HepG2 (cell line): ENCODE measurements at regions not wholly inside any gene's neighbourhood (a gene's known extent, or its start where the extent isn't known, plus 50 kb on each side); places are given as distances from the start of the nearest gene placed in this dataset.

ENCODE experiments used
- ATAC-seq: fragments of 200-7000 bp; cut with Tn5 transposase; 3 replicates; pipeline ENCODE4 v1.9.1; 2020; ENCODE audit warnings: mild to moderate bottlenecking, moderate library complexity
- BruUV-seq: library from RNA; stranded (reverse); fragments of 400-500 nt; replicated peaks from 2 replicates; lab custom pipeline; 2021; lab: Mats Ljungman, UMichigan
- CTCF ChIA-PET: fragments of 300-600 bp; formaldehyde crosslinking; extraction: SDS; loops from one replicate; lab custom pipeline; 2021; ENCODE audit warnings: low total read pairs, inconsistent platforms, low intra/inter-chr PET ratio; lab: Yijun Ruan, JAX
- POLR2A ChIA-PET: fragments of 350-600 bp; sonication (Branson Sonifier 250); formaldehyde crosslinking; loops from one replicate; lab custom pipeline; 2020; ENCODE audit warnings: antibody characterized with exemption, inconsistent platforms; lab: Yijun Ruan, JAX
- DNase-seq: peaks from one replicate; pipeline ENCODE4 v3.0.0-alpha.2; 2015; ENCODE audit warnings: low spot score
- FAIRE-seq: peaks from 3 replicates; lab custom pipeline; 2011; peaks lifted over from hg19 to GRCh38; lab: Jason Lieb, UNC
- H2AFZ ChIP-seq: one replicate; pipeline ENCODE4 v1.6.1; 2011; ENCODE audit warnings: low read length, inconsistent platforms
- H3K27ac ChIP-seq: fragments of 300-600 bp; 3 replicates; pipeline ENCODE4 v1.8.0; 2011; ENCODE audit warnings: mixed run types, mild to moderate bottlenecking, mixed read lengths, low read length, inconsistent platforms; ENCODE audit not compliant: insufficient read depth; ENCODE audit errors: extremely low read length
- H3K27me3 ChIP-seq, 2 experiments: fragments of 200-600 bp in 1 of 2; 2 replicates in 1 of 2; 3 replicates in 1 of 2; pipeline versions ENCODE4 v1.6.0 to v1.8.0; 2011; ENCODE audit warnings: low read length in 2 of 2, mild to moderate bottlenecking in 2 of 2, moderate library complexity in 2 of 2, inconsistent platforms in 1 of 2; ENCODE audit not compliant: insufficient read depth in 2 of 2, control insufficient read depth in 1 of 2
- H3K36me3 ChIP-seq, 2 experiments: fragments of 200-600 bp in 1 of 2; replicated peaks in 1 of 2; 2 replicates in 1 of 2; 3 replicates in 1 of 2; pipeline versions ENCODE4 v1.5.1 to v1.8.0; 2011; ENCODE audit warnings: low read length in 2 of 2, inconsistent platforms in 1 of 2; ENCODE audit not compliant: insufficient read depth in 2 of 2, control insufficient read depth in 1 of 2
- H3K4me1 ChIP-seq: 2 replicates; pipeline ENCODE4 v1.5.1; 2012; ENCODE audit warnings: low read length, inconsistent platforms; ENCODE audit not compliant: insufficient read depth
- H3K4me2 ChIP-seq: 2 replicates; pipeline ENCODE4 v1.6.0; 2011; ENCODE audit warnings: low read depth, low read length, inconsistent platforms
- H3K4me3 ChIP-seq, 3 experiments: fragments of 200-600 bp in 1 of 3; sonication (generic), shearing (Covaris generic) in 1 of 3; replicated peaks in 1 of 3; 2 replicates each; pipeline ENCODE4 v1.5.1; 2011 to 2016; ENCODE audit warnings: low read length in 3 of 3, inconsistent platforms in 2 of 3, low read depth in 2 of 3, mild to moderate bottlenecking in 2 of 3, control low read depth in 1 of 3, mixed read lengths in 1 of 3; ENCODE audit not compliant: insufficient read depth in 1 of 3
- H3K79me2 ChIP-seq: one replicate; pipeline ENCODE4 v1.6.1; 2011; ENCODE audit warnings: low read length, inconsistent platforms; ENCODE audit not compliant: insufficient read depth
- H3K9ac ChIP-seq: 2 replicates; pipeline ENCODE4 v1.6.0; 2011; ENCODE audit warnings: mild to moderate bottlenecking, low read depth, low read length, inconsistent platforms; ENCODE audit not compliant: insufficient read depth
- H3K9me3 ChIP-seq: 2 replicates; pipeline ENCODE4 v1.5.1; 2012; ENCODE audit warnings: mild to moderate bottlenecking, low read length
- H4K20me1 ChIP-seq: 2 replicates; pipeline ENCODE4 v1.6.0; 2011; ENCODE audit warnings: inconsistent platforms, mild to moderate bottlenecking, low read length, moderate library complexity; ENCODE audit not compliant: insufficient read depth
- CBX1 ChIP-seq: IDR thresholded peaks from one replicate; pipeline ENCODE4 v1.6.1; 2016; ENCODE audit warnings: antibody characterized with exemption, low read depth
- NCOA1 ChIP-seq: sonication (generic); formaldehyde crosslinking; IDR thresholded peaks from 2 replicates; pipeline ENCODE4 v1.9.0; 2021; ENCODE audit warnings: missing genetic modification reagents
- NRL ChIP-seq: sonication (generic); formaldehyde crosslinking; IDR thresholded peaks from 2 replicates; pipeline ENCODE4 v1.5.0; 2020; ENCODE audit warnings: missing genetic modification reagents, mild to moderate bottlenecking, moderate library complexity, borderline replicate concordance
- ZNF484 ChIP-seq: sonication (generic); formaldehyde crosslinking; IDR thresholded peaks from 2 replicates; pipeline ENCODE4 v1.5.1; 2020; ENCODE audit warnings: mild to moderate bottlenecking, low read depth, missing genetic modification reagents, borderline replicate concordance
- ZNF747 ChIP-seq: sonication (generic); formaldehyde crosslinking; IDR thresholded peaks from 2 replicates; pipeline ENCODE4 v1.8.1; 2023; ENCODE audit warnings: missing genetic modification reagents, mild to moderate bottlenecking, borderline replicate concordance
- WGBS: methylation state at CpG from one replicate; pipeline ENCODE4 v1.1.6; 2017; ENCODE audit warnings: low lambda C conversion rate; 5-methylcytosine and 5-hydroxymethylcytosine counted together
- in situ Hi-C: cut with HindIII; loops from 2 replicates; pipeline ENCODE4 v1.10.0; 2017; ENCODE audit warnings: low pct_unique_long_range_greater_than_20kb; ENCODE audit not compliant: extremely low pct_ligation_motif_present
- intact Hi-C: fragments of 100-400 bp; cut with micrococcal nuclease; formaldehyde crosslinking; loops from one replicate; pipeline ENCODE4 v1.10.0; 2022; ENCODE audit not compliant: unreplicated experiment
- TF ChIP-seq, protein P1 (sequence below): sonication (generic); formaldehyde crosslinking; IDR thresholded peaks from 2 replicates; pipeline ENCODE4 v1.4.0; 2020; ENCODE audit warnings: mild to moderate bottlenecking, missing genetic modification reagents
- TF ChIP-seq, protein P2 (sequence below): IDR thresholded peaks from 2 replicates; pipeline ENCODE4 v1.6.1; 2016; ENCODE audit warnings: low read depth, borderline replicate concordance
- TF ChIP-seq, protein P3 (sequence below): sonication (generic); formaldehyde crosslinking; IDR thresholded peaks from 2 replicates; pipeline ENCODE4 v1.5.1; 2020; ENCODE audit warnings: missing genetic modification reagents, mild to moderate bottlenecking, borderline replicate concordance
- TF ChIP-seq, protein P4 (sequence below): IDR thresholded peaks from 2 replicates; pipeline ENCODE4 v1.6.1; 2016; ENCODE audit warnings: missing compliant biosample characterization, missing genetic modification reagents, borderline replicate concordance

DNA sequence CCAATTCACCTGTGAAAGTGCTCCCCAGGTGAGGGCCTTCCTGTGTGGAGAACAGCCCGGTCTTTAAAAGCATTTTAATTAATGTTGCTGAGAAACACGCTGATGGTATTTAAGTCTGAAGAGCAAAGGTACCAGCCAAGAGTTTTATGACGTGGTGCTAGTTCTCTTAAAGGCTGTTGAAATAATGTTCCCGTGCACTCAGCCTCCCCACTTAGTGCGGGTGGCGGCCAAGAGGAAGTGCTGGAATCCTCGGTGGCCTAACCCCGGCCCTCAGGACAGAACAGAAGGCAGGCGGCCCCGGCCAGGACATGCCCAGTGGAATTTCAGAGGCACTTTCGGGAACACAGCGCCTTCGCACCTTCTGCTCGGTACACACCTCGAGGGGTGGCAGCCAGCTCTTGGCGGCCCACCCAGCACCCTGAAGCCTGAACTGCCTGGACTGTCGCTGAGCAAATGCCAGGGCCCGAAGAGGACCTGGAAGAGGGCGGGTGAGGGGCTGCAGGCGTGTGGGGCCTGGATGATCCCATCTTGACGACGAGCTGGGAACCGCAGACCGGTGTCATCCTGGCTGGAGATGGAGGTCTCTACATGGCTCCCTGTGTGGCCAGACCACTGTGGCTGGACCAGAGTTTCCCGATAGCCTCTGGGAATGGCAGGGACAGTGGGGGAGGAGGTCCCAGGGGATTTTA is 142.9 kb downstream of the ASB1 start:
- Histone ChIP-seq H3K27me3 (peaks cover 7 to 65% of the 10 kb centered on the region in 2 experiments; a peak in 4 of 5 replicates), H3K27ac (no peak overlapping the region), H3K9ac (no peak overlapping the region), H3K36me3 (no peaks in the 10 kb centered on the region), H3K79me2 (no peaks in the 10 kb centered on the region), H3K4me3 (no peak overlapping the region), H3K9me3 (no peaks in the 10 kb centered on the region), H2AFZ (no peak overlapping the region), H4K20me1 (no peaks in the 10 kb centered on the region), H3K4me2 (no peak overlapping the region), H3K4me1 (no peaks in the 10 kb centered on the region)
- intact Hi-C loops (no loop called here), in situ Hi-C loops (loop anchor here (10.0 kb wide), 1 partner anchor 205 kb away; no protein-coding TSS in a partner anchor)
- 37% methylated on average over 13 of the region's 25 CpGs for WGBS
- ATAC-seq (no peak), DNase-seq (no peak), FAIRE-seq (no peak)
- POLR2A ChIA-PET: no interaction called here
- BruUV-seq: no TSS peak
- CTCF ChIA-PET: no interaction called here
- TF ChIP-seq ZNF484 (CRISPR knock-in tag) (no peak), NCOA1 (CRISPR knock-in tag) (no peak), ZNF747 (no peak), CBX1 (no peak), NRL (no peak)
- TF ChIP-seq, protein P1, sequence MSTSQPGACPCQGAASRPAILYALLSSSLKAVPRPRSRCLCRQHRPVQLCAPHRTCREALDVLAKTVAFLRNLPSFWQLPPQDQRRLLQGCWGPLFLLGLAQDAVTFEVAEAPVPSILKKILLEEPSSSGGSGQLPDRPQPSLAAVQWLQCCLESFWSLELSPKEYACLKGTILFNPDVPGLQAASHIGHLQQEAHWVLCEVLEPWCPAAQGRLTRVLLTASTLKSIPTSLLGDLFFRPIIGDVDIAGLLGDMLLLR (CRISPR knock-in tag): no peak
- TF ChIP-seq, protein P2, sequence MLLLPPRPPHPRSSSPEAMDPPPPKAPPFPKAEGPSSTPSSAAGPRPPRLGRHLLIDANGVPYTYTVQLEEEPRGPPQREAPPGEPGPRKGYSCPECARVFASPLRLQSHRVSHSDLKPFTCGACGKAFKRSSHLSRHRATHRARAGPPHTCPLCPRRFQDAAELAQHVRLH: no peak
- TF ChIP-seq, protein P3, sequence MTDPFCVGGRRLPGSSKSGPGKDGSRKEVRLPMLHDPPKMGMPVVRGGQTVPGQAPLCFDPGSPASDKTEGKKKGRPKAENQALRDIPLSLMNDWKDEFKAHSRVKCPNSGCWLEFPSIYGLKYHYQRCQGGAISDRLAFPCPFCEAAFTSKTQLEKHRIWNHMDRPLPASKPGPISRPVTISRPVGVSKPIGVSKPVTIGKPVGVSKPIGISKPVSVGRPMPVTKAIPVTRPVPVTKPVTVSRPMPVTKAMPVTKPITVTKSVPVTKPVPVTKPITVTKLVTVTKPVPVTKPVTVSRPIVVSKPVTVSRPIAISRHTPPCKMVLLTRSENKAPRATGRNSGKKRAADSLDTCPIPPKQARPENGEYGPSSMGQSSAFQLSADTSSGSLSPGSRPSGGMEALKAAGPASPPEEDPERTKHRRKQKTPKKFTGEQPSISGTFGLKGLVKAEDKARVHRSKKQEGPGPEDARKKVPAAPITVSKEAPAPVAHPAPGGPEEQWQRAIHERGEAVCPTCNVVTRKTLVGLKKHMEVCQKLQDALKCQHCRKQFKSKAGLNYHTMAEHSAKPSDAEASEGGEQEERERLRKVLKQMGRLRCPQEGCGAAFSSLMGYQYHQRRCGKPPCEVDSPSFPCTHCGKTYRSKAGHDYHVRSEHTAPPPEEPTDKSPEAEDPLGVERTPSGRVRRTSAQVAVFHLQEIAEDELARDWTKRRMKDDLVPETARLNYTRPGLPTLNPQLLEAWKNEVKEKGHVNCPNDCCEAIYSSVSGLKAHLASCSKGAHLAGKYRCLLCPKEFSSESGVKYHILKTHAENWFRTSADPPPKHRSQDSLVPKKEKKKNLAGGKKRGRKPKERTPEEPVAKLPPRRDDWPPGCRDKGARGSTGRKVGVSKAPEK: no peak
- TF ChIP-seq, protein P4, sequence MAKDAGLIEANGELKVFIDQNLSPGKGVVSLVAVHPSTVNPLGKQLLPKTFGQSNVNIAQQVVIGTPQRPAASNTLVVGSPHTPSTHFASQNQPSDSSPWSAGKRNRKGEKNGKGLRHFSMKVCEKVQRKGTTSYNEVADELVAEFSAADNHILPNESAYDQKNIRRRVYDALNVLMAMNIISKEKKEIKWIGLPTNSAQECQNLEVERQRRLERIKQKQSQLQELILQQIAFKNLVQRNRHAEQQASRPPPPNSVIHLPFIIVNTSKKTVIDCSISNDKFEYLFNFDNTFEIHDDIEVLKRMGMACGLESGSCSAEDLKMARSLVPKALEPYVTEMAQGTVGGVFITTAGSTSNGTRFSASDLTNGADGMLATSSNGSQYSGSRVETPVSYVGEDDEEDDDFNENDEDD (CRISPR knock-in tag): no peak
